K562 (cell line): ENCODE measurements at regions not wholly inside any gene's neighbourhood (a gene's known extent, or its start where the extent isn't known, plus 50 kb on each side); places are given as distances from the start of the nearest gene placed in this dataset.
A peak's percentile ranks its signal among the peaks of the same experiment; 100 is the strongest.

Source experiments
- BHLHE40 ChIP-seq: IDR thresholded peaks from 2 replicates; pipeline ENCODE4 v1.6.1; 2011; ENCODE audit warnings: low read length, improper control_type of control experiment
- CCAR2 ChIP-seq: fragments of 200-400 bp; formaldehyde crosslinking; IDR thresholded peaks from 2 replicates; pipeline ENCODE4 v1.6.1; 2017; ENCODE audit warnings: mild to moderate bottlenecking, low read depth, low read length
- DEAF1 ChIP-seq: fragments of 450-650 bp; formaldehyde crosslinking; IDR thresholded peaks from 2 replicates; pipeline ENCODE4 v1.4.0; 2020; ENCODE audit warnings: mild to moderate bottlenecking, moderate library complexity
- E2F6 ChIP-seq, 2 experiments: IDR thresholded peaks; 2 replicates each; pipeline ENCODE4 v1.6.1; 2011; ENCODE audit warnings: borderline replicate concordance in 1 of 2, control low read depth in 1 of 2, low read depth in 1 of 2, low read length in 1 of 2, mild to moderate bottlenecking in 1 of 2, mixed read lengths in 1 of 2, moderate library complexity in 1 of 2; ENCODE audit not compliant: insufficient read depth in 1 of 2, insufficient read length in 1 of 2, poor library complexity in 1 of 2, severe bottlenecking in 1 of 2; ENCODE audit errors: extremely low read depth in 1 of 2
- ERF ChIP-seq: fragments of 450-650 bp; formaldehyde crosslinking; IDR thresholded peaks from 2 replicates; pipeline ENCODE4 v1.4.0; 2020; ENCODE audit warnings: mild to moderate bottlenecking, mixed read lengths
- ETS1 ChIP-seq: conservative IDR thresholded peaks from 2 replicates; pipeline ENCODE4 v1.6.1; 2011; ENCODE audit warnings: low read depth, mild to moderate bottlenecking, low read length; ENCODE audit not compliant: control insufficient read depth
- HMGXB4 ChIP-seq: sonication (generic); formaldehyde crosslinking; IDR thresholded peaks from 2 replicates; pipeline ENCODE4 v1.8.1; 2023; ENCODE audit warnings: mild to moderate bottlenecking, missing genetic modification reagents
- ILK ChIP-seq: fragments of 450-650 bp; IDR thresholded peaks from 2 replicates; pipeline ENCODE4 v1.6.1; 2016; ENCODE audit warnings: missing genetic modification characterization, low read depth, mild to moderate bottlenecking, missing compliant biosample characterization, moderate library complexity, borderline replicate concordance
- MTA1 ChIP-seq: fragments of 450-650 bp; IDR thresholded peaks from 2 replicates; pipeline ENCODE4 v1.6.1; 2017; ENCODE audit warnings: borderline replicate concordance
- MTA3 ChIP-seq: fragments of 450-650 bp; formaldehyde crosslinking; IDR thresholded peaks from 2 replicates; pipeline ENCODE4 v1.6.1; 2017; ENCODE audit warnings: mild to moderate bottlenecking, borderline replicate concordance
- NFIC ChIP-seq: fragments of 450-650 bp; IDR thresholded peaks from 2 replicates; pipeline ENCODE4 v1.6.1; 2017; ENCODE audit warnings: mild to moderate bottlenecking, inconsistent platforms
- RERE ChIP-seq: sonication (generic); formaldehyde crosslinking; IDR thresholded peaks from 2 replicates; pipeline ENCODE4 v1.8.0; 2023; ENCODE audit warnings: missing genetic modification reagents, mild to moderate bottlenecking, borderline replicate concordance
- XRCC5 ChIP-seq: fragments of 200-400 bp; formaldehyde crosslinking; IDR thresholded peaks from 2 replicates; pipeline ENCODE4 v1.6.1; 2017; ENCODE audit warnings: low read depth, mild to moderate bottlenecking, low read length
- ZFP30 ChIP-seq: fragments of 250-450 bp; sonication (Bioruptor Pico); IDR thresholded peaks from 2 replicates; pipeline ENCODE4 v1.8.0; 2022; ENCODE audit warnings: moderate library complexity, mild to moderate bottlenecking, inconsistent platforms, borderline replicate concordance
- ZNF431 ChIP-seq: sonication (generic); formaldehyde crosslinking; IDR thresholded peaks from 2 replicates; pipeline ENCODE4 v1.8.0; 2022; ENCODE audit warnings: mild to moderate bottlenecking, missing genetic modification reagents

- TF ChIP-seq BHLHE40 (0 out of 2 replicates have a peak, but pooled peaks have one; percentile 27), HMGXB4 (CRISPR knock-in tag) (no peak), E2F6 (IDR thresholded peaks at IDR 0.05; ENCODE audit: borderline replicate concordance in 1 of 2, extremely low read depth in 1 of 2, insufficient read depth in 1 of 2, insufficient read length in 1 of 2, low read depth in 1 of 2, low read length in 1 of 2, poor library complexity in 1 of 2, severe bottlenecking in 1 of 2) (peak in 1 of 2 experiments; percentile 48), ZFP30 (no peak), XRCC5 (no peak), MTA1 (peak; percentile 41; the same call in 1 of the 2 replicates), CCAR2 (no peak), MTA3 (no peak), RERE (CRISPR knock-in tag) (no peak), ERF (CRISPR knock-in tag) (no peak), ZNF431 (CRISPR knock-in tag) (no peak), DEAF1 (CRISPR knock-in tag) (no peak), ETS1 (no peak), NFIC (no peak), ILK (no peak)
These were observed 75.8 kb downstream of the CCDC71L start (continued) for GRCh38 chr7:106584914-106585759.
